ENCODE measurements at regions not wholly inside any gene's neighbourhood (a gene's known extent, or its start where the extent isn't known, plus 50 kb on each side); places are given as distances from the start of the nearest gene placed in this dataset.

GRCh38 chr3:87568331-87568730, 291.9 kb upstream of the POU1F1 start:
- TF ChIP-seq CTCF (IDR thresholded peaks at IDR 0.05) (no peak), POLR2A (IDR thresholded peaks at IDR 0.05) (no peak)
